ENCODE measurements at regions not wholly inside any gene's neighbourhood (a gene's known extent, or its start where the extent isn't known, plus 50 kb on each side); places are given as distances from the start of the nearest gene placed in this dataset.

- no peak for TF ChIP-seq CTCF (IDR thresholded peaks at IDR 0.05)
- TF ChIP-seq POLR2A (IDR thresholded peaks at IDR 0.05) = no peak
Observed at GRCh38 chr2:219947575-219947974, 320.1 kb downstream of the SLC4A3 start.
